ENCODE measurements at regions not wholly inside any gene's neighbourhood (a gene's known extent, or its start where the extent isn't known, plus 50 kb on each side); places are given as distances from the start of the nearest gene placed in this dataset.

- Mint-ChIP-seq H3K4me3 (ENCODE audit: unreplicated experiment) (no peak overlapping the region), H3K27ac (ENCODE audit: unreplicated experiment) (no peak overlapping the region), H3K27me3 (ENCODE audit: unreplicated experiment) (peaks cover 2% of the 10 kb centered on the region), H3K36me3 (ENCODE audit: unreplicated experiment) (no peaks in the 10 kb centered on the region), H3K9me3 (ENCODE audit: unreplicated experiment) (peaks cover 5% of the 10 kb centered on the region), H3K4me1 (ENCODE audit: unreplicated experiment) (no peaks in the 10 kb centered on the region)
- DNase-seq (ENCODE audit: extremely low spot score, unreplicated experiment), result no peak
- TF ChIP-seq CTCF (IDR thresholded peaks at IDR 0.05), result no peak
Observed at GRCh38 chr2:136323935-136324334, 206.0 kb upstream of the CXCR4 start.

GRCh38 chr2:136323195-136323594 lies 205.2 kb upstream of the CXCR4 start:
- H3K4me3 Mint-ChIP-seq (ENCODE audit: unreplicated experiment), result no peak overlapping the region
- no peak for TF ChIP-seq CTCF (IDR thresholded peaks at IDR 0.05)
- H3K4me1 Mint-ChIP-seq (ENCODE audit: unreplicated experiment), result no peaks in the 10 kb centered on the region

GRCh38 chr2:136322428-136322827 lies 204.5 kb upstream of the CXCR4 start:
- Mint-ChIP-seq H3K27me3 (ENCODE audit: unreplicated experiment) (no peaks in the 10 kb centered on the region), H3K36me3 (ENCODE audit: unreplicated experiment) (no peaks in the 10 kb centered on the region), H3K4me3 (ENCODE audit: unreplicated experiment) (no peak overlapping the region), H3K4me1 (ENCODE audit: unreplicated experiment) (no peaks in the 10 kb centered on the region), H3K9me3 (ENCODE audit: unreplicated experiment) (peaks cover 5% of the 10 kb centered on the region), H3K27ac (ENCODE audit: unreplicated experiment) (no peak overlapping the region)
- TF ChIP-seq CTCF (IDR thresholded peaks at IDR 0.05), result no peak
- DNase-seq (ENCODE audit: extremely low spot score, unreplicated experiment), result no peak

More at GRCh38 chr2:136323195-136323594, 205.2 kb upstream of the CXCR4 start:
- Mint-ChIP-seq H3K36me3 (ENCODE audit: unreplicated experiment) (no peaks in the 10 kb centered on the region), H3K27ac (ENCODE audit: unreplicated experiment) (no peak overlapping the region), H3K27me3 (ENCODE audit: unreplicated experiment) (no peaks in the 10 kb centered on the region), H3K9me3 (ENCODE audit: unreplicated experiment) (peaks cover 5% of the 10 kb centered on the region)
- no peak for DNase-seq (ENCODE audit: extremely low spot score, unreplicated experiment)

GRCh38 chr2:136319651-136320050 lies 201.7 kb upstream of the CXCR4 start:
- no peaks in the 10 kb centered on the region for H3K36me3 Mint-ChIP-seq (ENCODE audit: unreplicated experiment)
- no peak overlapping the region for H3K27ac Mint-ChIP-seq (ENCODE audit: unreplicated experiment)
- peaks cover 5% of the 10 kb centered on the region for H3K9me3 Mint-ChIP-seq (ENCODE audit: unreplicated experiment)
- H3K4me3 Mint-ChIP-seq (ENCODE audit: unreplicated experiment), result no peak overlapping the region
- H3K27me3 Mint-ChIP-seq (ENCODE audit: unreplicated experiment), result no peaks in the 10 kb centered on the region
- DNase-seq (ENCODE audit: extremely low spot score, unreplicated experiment), result no peak
- TF ChIP-seq CTCF (IDR thresholded peaks at IDR 0.05), result no peak
- H3K4me1 Mint-ChIP-seq (ENCODE audit: unreplicated experiment), result no peaks in the 10 kb centered on the region

- DNase-seq (ENCODE audit: extremely low spot score, unreplicated experiment), result no peak
- Mint-ChIP-seq H3K27ac (ENCODE audit: unreplicated experiment) (no peak overlapping the region), H3K4me1 (ENCODE audit: unreplicated experiment) (no peaks in the 10 kb centered on the region), H3K9me3 (ENCODE audit: unreplicated experiment) (peaks cover 5% of the 10 kb centered on the region), H3K36me3 (ENCODE audit: unreplicated experiment) (no peaks in the 10 kb centered on the region), H3K27me3 (ENCODE audit: unreplicated experiment) (no peaks in the 10 kb centered on the region), H3K4me3 (ENCODE audit: unreplicated experiment) (no peak overlapping the region)
- no peak for TF ChIP-seq CTCF (IDR thresholded peaks at IDR 0.05)
Observed at GRCh38 chr2:136319237-136319636, 201.3 kb upstream of the CXCR4 start.
